Ecto neural progenitor cell (in vitro differentiated cells): ENCODE measurements at regions not wholly inside any gene's neighbourhood (a gene's known extent, or its start where the extent isn't known, plus 50 kb on each side); places are given as distances from the start of the nearest gene placed in this dataset.
"Not testable (repeated sequence)": the region's sequence is repeated elsewhere in the genome, so short reads cannot be mapped to it uniquely, and the experiment has no call there.

Experiments used
- DNase-seq: peaks from one replicate; pipeline ENCODE4 v3.0.0-alpha.2; 2018; ENCODE audit warnings: low spot score

- DNase-seq: no peak
Observed at GRCh38 chr6:82507112-82507511, 143.5 kb downstream of the TPBG start.

DNA sequence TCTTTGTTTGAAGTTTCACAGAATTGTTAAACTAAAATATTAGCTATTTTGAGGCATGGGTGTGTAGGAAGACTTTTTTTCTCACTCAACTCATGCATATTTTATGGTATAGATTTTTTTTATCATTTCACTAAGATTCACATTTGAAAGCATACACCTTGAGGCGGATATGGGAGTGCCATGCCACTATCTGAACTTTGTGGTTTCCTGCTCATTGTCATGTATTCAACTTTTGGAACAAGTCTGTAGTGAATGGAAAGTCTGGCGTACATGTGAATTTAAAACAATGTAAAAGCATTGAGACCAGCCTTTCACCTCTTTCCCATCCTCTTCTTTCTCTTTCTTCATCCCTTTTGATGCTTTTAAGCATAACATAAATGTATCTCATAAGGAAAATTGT, 147.9 kb downstream of the TPBG start:
- DNase-seq: no peak

DNA sequence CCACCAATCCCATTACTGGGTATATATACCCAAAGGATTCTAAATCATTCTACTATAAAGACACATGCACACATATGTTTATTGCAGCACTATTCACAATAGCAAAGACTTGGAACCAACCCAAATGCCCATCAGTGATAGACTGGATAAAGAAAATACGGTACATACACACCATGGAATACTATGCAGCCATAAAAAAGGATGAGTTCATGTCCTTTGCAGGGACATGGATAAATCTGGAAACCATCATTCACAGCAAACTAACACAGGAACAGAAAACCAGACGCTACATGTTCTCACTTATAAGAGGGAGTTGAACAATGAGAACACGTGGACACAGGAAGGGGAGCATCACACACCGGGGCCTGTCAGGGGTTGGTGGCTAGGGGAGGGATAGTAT, 154.3 kb downstream of the TPBG start:
- not testable (repeated sequence) for DNase-seq

- DNase-seq: no peak
Observed at GRCh38 chr6:82521369-82521768, 157.8 kb downstream of the TPBG start.

DNA sequence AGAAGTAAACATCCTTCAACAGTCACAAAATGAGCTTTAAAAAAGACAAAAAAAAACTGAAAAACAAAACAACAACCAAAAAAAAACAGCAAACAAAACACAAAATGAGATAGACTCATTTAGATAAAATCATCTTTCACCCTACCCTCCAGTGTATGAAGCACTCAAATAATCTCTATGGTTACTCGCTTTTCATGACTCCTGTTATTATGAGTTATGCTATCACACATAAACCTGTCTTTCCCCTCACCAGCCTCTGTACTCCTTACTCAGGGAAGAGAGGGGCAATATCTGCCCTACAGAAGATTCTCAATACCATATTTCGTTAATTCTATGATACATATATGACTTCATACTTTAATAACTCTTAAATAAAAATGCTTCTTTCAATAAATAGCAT, 158.2 kb downstream of the TPBG start:
- DNase-seq: no peak

DNA sequence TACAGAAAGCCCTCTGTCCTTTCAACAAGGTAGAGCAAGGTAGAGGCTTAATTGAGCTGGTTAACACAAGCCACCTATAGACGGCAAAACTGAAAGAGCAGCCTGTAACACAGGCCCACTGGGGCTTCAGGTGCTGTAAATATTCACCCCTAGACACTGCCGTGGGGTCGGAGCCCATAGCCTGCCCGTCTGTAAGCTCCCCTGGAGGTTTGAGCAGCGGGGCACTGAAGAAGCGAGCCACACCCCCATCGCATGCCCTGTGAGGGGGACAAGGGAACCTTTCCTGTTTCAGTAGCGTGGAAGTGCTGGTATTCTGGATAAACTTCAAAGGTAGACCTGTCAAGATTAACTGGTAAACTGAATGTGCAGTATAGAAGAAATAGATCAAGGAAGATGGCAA, 160.4 kb downstream of the TPBG start:
- DNase-seq: no peak

DNA sequence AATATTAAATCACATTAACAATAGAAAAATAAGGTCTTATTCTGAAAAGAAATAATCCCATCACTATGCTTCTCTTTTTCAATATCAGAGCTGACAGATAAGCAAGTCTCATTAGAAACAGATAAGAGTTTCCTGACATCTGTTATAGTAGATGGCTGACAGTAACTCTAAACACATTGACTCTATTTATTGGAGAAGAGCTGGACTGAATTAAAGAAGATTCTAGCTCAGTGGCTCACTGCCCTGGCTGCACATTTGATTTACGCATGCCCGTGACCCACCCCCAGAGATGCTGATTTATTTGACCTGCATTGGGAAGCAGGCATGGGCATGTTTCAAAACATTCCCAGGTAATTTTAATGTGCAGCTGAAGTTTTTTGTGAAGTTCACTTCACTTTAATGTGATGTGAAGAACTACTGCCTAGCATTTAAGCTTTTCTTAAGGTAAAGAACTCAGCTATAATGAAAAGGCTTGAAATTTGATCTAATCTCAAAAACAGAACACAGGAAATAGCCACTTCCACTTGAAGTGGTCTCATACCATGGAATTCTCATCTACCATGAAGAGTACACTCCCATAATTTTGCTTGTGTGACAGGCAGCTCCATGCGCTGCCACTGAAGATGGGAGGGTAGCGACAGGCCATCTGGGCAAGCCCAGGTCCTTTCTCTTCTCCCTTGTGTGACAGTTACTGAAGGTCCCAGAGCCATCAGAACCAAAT, 162.3 kb downstream of the TPBG start:
- no peak for DNase-seq

DNA sequence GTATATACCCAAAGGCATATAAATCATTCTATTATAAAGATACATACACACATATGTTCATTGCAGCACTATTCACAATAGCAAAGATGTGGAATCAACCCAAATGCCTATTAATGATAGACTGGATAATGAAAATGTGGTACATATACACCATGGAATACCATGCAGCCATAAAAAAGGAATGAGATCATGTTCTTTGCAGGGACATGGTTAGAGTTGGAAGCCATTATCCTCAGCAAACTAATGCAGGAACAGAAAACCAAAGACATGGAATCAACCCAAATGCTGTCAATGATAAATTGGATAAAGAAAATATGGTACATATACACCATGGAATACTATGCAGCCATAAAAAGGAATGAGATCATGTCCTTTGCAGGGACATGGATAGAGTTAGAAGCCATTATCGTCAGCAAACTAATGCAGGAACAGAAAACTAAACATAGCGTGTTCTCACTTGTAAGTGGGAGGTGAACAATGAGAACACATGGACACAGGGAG, 166.4 kb downstream of the TPBG start:
- DNase-seq: not testable (repeated sequence)

GRCh38 chr6:82534876-82535275, 171.3 kb downstream of the TPBG start:
- no peak for DNase-seq

DNA sequence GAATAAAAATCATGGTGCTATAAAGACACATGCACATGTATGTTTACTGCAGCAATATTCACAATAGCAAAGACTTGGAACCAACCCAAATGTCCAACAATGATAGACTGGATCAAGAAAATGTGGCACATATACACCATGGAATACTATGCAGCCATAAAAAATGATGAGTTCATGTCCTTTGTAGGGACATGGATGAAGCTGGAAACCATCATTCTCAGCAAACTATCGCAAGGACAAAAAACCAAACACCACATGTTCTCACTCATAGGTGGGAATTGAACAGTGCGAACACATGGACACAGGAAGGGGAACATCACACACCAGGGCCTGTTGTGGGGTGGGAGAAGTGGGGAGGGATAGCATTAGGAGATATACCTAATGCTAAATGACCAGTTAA, 185.9 kb downstream of the TPBG start:
- DNase-seq: not testable (repeated sequence)

DNA sequence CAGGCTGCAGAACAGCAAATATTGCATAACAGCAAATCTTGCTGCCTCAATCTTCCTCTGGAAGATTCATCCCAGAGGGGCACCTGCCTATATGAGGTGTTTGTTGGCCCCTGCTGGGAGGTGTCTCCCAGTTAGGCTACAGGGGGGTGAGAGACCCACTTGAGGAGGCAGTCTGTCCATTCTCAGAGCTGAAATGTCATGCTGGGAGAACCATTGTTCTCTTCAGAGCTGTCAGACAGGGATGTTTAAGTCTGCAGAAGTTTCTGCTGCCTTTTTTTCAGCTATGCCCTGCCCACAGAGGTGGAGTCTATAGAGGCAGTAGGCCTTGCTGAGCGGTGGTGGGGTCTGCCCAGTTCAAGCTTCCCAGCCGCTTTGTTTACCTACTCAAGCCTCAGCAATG, 187.7 kb downstream of the TPBG start:
- DNase-seq: not testable (repeated sequence)

DNA sequence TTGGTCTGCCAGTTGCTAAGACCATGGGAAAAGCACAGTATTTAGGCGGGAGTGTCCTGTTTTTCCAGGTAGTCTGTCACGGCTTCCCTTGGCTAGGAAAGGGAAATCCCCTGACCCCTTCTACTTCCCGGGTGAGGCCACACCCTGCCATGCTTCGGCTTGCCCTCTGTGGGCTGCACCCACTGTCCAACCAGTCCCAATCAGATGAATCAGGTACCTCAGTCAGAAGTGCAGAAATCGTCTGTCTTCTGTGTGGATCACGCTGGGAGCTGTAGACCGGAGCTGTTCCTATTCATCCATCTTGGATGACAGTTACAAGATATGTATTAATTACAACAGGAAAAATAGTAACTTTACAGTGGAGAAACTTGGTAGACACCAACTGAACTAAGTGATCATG, 188.2 kb downstream of the TPBG start:
- DNase-seq: no peak

- no peak for DNase-seq
Observed at GRCh38 chr6:82553863-82554531, 190.4 kb downstream of the TPBG start.

- DNase-seq: no peak
Observed at GRCh38 chr6:82554666-82555065, 191.0 kb downstream of the TPBG start.

DNA sequence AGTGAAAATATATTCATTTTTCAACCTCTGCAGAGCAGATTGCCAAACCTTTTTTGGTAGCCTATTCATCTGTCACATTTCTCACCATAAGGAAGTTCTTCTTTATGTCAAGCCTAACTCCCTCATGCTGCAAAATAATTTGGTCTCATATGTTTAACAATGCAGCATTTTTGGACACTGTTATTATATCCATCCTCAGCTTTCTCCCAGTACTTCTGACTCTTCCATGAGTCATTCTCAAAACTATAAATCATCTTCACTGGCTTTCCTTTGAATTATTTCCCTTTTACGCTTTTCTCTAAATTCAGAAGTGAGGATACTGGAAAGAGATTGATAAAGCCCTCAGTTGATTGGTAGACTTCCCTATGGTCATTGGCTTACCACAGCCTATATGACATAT, 192.2 kb downstream of the TPBG start:
- no peak for DNase-seq

GRCh38 chr6:82558531-82558930, 194.9 kb downstream of the TPBG start:
- not testable (repeated sequence) for DNase-seq

GRCh38 chr6:82567621-82568020, 204.0 kb downstream of the TPBG start:
- no peak for DNase-seq

DNA sequence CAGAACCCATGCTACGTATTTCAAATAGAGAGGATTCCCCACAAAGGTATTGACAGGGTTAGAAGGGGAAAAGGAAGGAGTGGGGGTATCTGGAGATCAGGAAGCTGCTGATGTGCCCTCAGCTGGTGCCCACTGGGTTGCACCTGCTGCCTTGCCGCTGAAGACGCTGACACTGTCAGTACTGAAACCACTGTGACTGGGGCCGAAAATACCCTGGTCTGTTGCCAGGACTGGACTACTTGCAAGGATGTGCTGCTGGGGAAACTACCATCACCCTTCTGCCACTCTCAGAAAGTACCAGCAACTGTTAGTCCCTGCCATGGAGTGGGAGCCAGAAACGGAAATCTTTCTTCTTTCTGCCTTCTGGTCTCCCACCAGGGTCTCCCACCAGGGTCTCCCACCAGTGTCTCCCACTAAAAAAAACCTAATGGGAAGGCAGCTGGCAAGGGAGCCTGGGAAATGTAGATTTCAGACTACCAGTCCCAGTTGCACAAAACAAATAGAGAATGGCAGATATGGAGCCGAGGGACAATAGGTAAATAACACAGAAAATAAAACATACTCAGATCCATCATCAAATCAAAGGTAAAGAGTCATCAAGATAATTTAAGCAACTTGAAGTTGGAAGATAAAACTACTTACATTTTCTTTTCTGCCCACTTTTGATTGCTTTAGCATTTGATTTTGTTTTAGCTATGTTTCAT, 204.8 kb downstream of the TPBG start:
- no peak for DNase-seq

DNA sequence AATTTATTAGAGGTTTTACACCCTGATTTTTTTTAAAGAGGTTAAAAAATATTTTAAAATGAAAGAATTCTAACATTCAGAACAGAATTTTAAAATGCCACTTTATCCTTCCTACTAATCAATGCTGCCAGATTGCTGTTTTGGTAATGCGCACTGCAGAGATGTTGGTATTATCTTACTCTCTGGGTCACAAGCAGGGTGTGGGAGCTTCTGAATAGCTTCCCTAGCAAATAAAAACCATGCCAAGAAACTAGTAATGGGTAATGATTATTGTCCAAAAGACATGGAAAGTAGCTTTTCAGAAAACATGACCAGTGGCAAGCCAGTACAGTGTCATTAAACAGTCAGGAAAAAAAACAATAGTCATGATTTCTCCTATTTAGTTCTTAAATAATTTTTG, 205.4 kb downstream of the TPBG start:
- DNase-seq: no peak

GRCh38 chr6:82570083-82570482, 206.5 kb downstream of the TPBG start:
- no peak for DNase-seq

DNA sequence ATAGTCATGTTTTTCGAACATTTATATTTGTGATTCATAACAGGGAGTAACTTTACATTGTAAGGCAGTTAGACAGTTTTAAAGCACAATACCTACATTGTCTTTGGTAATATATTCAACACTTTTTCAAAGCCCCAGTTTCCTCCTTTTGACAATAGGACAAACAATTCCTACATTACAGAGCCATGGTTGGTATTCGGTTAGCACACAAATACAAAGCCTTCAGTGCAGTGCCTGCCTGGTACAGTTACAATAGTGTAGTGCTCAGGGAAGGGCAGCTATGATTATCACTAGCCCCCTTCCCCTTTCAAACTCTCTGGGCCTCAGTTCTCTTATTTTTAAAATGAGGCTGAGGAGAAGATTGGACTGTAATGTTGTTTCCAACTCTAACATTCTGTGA, 207.8 kb downstream of the TPBG start:
- DNase-seq: no peak

- DNase-seq: no peak
Observed at GRCh38 chr6:82573254-82573972, 209.8 kb downstream of the TPBG start.
